ENCODE measurements at regions not wholly inside any gene's neighbourhood (a gene's known extent, or its start where the extent isn't known, plus 50 kb on each side); places are given as distances from the start of the nearest gene placed in this dataset.

DNA sequence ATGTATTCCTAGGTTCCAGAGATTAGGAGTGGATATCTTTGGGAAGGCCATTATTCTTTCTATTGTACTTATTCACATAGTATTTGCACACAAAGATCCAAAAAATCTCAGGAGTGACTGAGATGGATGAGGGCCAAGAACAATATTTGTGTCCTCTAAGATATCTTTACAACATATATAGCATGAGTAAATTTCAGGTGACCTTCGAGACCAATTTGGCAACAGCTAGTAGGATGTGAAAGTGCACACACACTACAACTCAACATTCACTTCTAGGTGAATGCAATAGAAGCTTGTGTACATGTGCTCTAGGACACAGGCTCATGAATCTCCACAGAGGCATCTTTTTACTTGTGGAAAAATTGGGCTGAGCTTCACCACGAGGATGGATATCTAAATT is 224.0 kb downstream of the C1orf94 start:
- TF ChIP-seq, protein P1, sequence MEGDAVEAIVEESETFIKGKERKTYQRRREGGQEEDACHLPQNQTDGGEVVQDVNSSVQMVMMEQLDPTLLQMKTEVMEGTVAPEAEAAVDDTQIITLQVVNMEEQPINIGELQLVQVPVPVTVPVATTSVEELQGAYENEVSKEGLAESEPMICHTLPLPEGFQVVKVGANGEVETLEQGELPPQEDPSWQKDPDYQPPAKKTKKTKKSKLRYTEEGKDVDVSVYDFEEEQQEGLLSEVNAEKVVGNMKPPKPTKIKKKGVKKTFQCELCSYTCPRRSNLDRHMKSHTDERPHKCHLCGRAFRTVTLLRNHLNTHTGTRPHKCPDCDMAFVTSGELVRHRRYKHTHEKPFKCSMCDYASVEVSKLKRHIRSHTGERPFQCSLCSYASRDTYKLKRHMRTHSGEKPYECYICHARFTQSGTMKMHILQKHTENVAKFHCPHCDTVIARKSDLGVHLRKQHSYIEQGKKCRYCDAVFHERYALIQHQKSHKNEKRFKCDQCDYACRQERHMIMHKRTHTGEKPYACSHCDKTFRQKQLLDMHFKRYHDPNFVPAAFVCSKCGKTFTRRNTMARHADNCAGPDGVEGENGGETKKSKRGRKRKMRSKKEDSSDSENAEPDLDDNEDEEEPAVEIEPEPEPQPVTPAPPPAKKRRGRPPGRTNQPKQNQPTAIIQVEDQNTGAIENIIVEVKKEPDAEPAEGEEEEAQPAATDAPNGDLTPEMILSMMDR (conservative IDR thresholded peaks at IDR 0.05; ENCODE audit: low read depth in 2 of 2), result no peak
- TF ChIP-seq POLR2AphosphoS5 (IDR thresholded peaks at IDR 0.05; ENCODE audit: low read depth), result no peak
- TF ChIP-seq REST (IDR thresholded peaks at IDR 0.05; ENCODE audit: unreplicated experiment), result no peak
- TF ChIP-seq STAT1 (IDR thresholded peaks at IDR 0.05; ENCODE audit: unreplicated experiment), result no peak
- no peak for TF ChIP-seq EZH2 (IDR thresholded peaks at IDR 0.05; ENCODE audit: low read depth, unreplicated experiment)
- TF ChIP-seq ETS1 (IDR thresholded peaks at IDR 0.05), result no peak
- no peak for TF ChIP-seq EZH2phosphoT487 (IDR thresholded peaks at IDR 0.05; ENCODE audit: unreplicated experiment)
- no peak for TF ChIP-seq CREB1 (CRISPR knock-in tag; IDR thresholded peaks at IDR 0.05; ENCODE audit: low read depth)
- TF ChIP-seq JUNB (IDR thresholded peaks at IDR 0.05; ENCODE audit: unreplicated experiment), result no peak
- TF ChIP-seq ZNF114 (CRISPR knock-in tag; IDR thresholded peaks at IDR 0.05), result no peak
- TF ChIP-seq ZNF331 (CRISPR knock-in tag; IDR thresholded peaks at IDR 0.05; ENCODE audit: low read depth), result no peak
- TF ChIP-seq NANOG (IDR thresholded peaks at IDR 0.05; ENCODE audit: borderline replicate concordance), result no peak

Measured in GM23338 (cell line).